ENCODE measurements at regions not wholly inside any gene's neighbourhood (a gene's known extent, or its start where the extent isn't known, plus 50 kb on each side); places are given as distances from the start of the nearest gene placed in this dataset.

GRCh38 chr2:48132271-48132625 lies 182.2 kb upstream of the FOXN2 start:
- no peak overlapping the region for H3K4me3 ChIP-seq (ENCODE audit: low read length)
- DNase-seq (ENCODE audit: low read depth): no peak
- TF ChIP-seq, protein P1, sequence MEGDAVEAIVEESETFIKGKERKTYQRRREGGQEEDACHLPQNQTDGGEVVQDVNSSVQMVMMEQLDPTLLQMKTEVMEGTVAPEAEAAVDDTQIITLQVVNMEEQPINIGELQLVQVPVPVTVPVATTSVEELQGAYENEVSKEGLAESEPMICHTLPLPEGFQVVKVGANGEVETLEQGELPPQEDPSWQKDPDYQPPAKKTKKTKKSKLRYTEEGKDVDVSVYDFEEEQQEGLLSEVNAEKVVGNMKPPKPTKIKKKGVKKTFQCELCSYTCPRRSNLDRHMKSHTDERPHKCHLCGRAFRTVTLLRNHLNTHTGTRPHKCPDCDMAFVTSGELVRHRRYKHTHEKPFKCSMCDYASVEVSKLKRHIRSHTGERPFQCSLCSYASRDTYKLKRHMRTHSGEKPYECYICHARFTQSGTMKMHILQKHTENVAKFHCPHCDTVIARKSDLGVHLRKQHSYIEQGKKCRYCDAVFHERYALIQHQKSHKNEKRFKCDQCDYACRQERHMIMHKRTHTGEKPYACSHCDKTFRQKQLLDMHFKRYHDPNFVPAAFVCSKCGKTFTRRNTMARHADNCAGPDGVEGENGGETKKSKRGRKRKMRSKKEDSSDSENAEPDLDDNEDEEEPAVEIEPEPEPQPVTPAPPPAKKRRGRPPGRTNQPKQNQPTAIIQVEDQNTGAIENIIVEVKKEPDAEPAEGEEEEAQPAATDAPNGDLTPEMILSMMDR (conservative IDR thresholded peaks at IDR 0.05; ENCODE audit: low read depth, low read length): no peak

- DNase-seq (ENCODE audit: low read depth): no peak
- TF ChIP-seq, protein P1 (conservative IDR thresholded peaks at IDR 0.05; ENCODE audit: low read depth, low read length): no peak
- no peak overlapping the region for H3K4me3 ChIP-seq (ENCODE audit: low read length)
Measured at GRCh38 chr2:48134704-48135103, 179.8 kb upstream of the FOXN2 start.

- no peak for DNase-seq (ENCODE audit: low read depth)
- TF ChIP-seq, protein P1 (conservative IDR thresholded peaks at IDR 0.05; ENCODE audit: low read depth, low read length): no peak
Measured at GRCh38 chr2:48135797-48136196, 178.7 kb upstream of the FOXN2 start.

GRCh38 chr2:48137829-48138228 lies 176.7 kb upstream of the FOXN2 start:
- TF ChIP-seq, protein P1 (conservative IDR thresholded peaks at IDR 0.05; ENCODE audit: low read depth, low read length): no peak
- H3K4me3 ChIP-seq (ENCODE audit: low read length): no peak overlapping the region
- no peak for DNase-seq (ENCODE audit: low read depth)

More at GRCh38 chr2:48135797-48136196, 178.7 kb upstream of the FOXN2 start:
- H3K4me3 ChIP-seq (ENCODE audit: low read length): no peak overlapping the region

- TF ChIP-seq, protein P1 (conservative IDR thresholded peaks at IDR 0.05; ENCODE audit: low read depth, low read length): no peak
- no peak overlapping the region for H3K4me3 ChIP-seq (ENCODE audit: low read length)
- no peak for DNase-seq (ENCODE audit: low read depth)
Measured at GRCh38 chr2:48138898-48139297, 175.6 kb upstream of the FOXN2 start.

- DNase-seq (ENCODE audit: low read depth): no peak
- no peak overlapping the region for H3K4me3 ChIP-seq (ENCODE audit: low read length)
- TF ChIP-seq, protein P1 (conservative IDR thresholded peaks at IDR 0.05; ENCODE audit: low read depth, low read length): no peak
Measured at GRCh38 chr2:48140586-48140985, 173.9 kb upstream of the FOXN2 start.

- H3K4me3 ChIP-seq (ENCODE audit: low read length): no peak overlapping the region
- TF ChIP-seq, protein P1 (conservative IDR thresholded peaks at IDR 0.05; ENCODE audit: low read depth, low read length): no peak
- DNase-seq (ENCODE audit: low read depth): peak; percentile 67
Measured at GRCh38 chr2:48144777-48145176, 169.7 kb upstream of the FOXN2 start.

All from retinal pigment epithelial cell (primary cell).